IPS DF 6.9 (cell line): ENCODE measurements at regions not wholly inside any gene's neighbourhood (a gene's known extent, or its start where the extent isn't known, plus 50 kb on each side); places are given as distances from the start of the nearest gene placed in this dataset.

Source experiments
- DNase-seq: peaks from one replicate; pipeline ENCODE4 v3.0.0-alpha.2; 2013; ENCODE audit warnings: low read depth, low spot score
- H3K27ac ChIP-seq: one replicate; pipeline ENCODE4 v1.5.1; 2013; ENCODE audit warnings: low read length, control low read depth
- H3K27me3 ChIP-seq: 2 replicates; pipeline ENCODE4 v1.6.1; 2013; ENCODE audit warnings: mild to moderate bottlenecking, low read length; ENCODE audit not compliant: control insufficient read depth, insufficient read depth
- H3K36me3 ChIP-seq: 2 replicates; pipeline ENCODE4 v1.6.1; 2013; ENCODE audit warnings: low read length; ENCODE audit not compliant: control insufficient read depth, insufficient read depth
- H3K4me1 ChIP-seq: 2 replicates; pipeline ENCODE4 v1.6.1; 2013; ENCODE audit warnings: low read length; ENCODE audit not compliant: control insufficient read depth, insufficient read depth
- H3K4me3 ChIP-seq: 2 replicates; pipeline ENCODE4 v1.5.1; 2013; ENCODE audit warnings: mild to moderate bottlenecking, low read length
- H3K9me3 ChIP-seq: 2 replicates; pipeline ENCODE4 v1.6.1; 2013; ENCODE audit warnings: low read length, inconsistent platforms; ENCODE audit not compliant: control insufficient read depth, insufficient read depth
- WGBS: extraction: QIAGEN DNeasy Blood & Tissue Kit; methylation state at CpG from one replicate; pipeline ENCODE4 v1.1.7; 2013; ENCODE audit warnings: mixed read lengths, missing lambda C conversion rate; ENCODE audit not compliant: insufficient read length, insufficient coverage; 5-methylcytosine and 5-hydroxymethylcytosine counted together

- no peaks in the 10 kb centered on the region for H3K4me1 ChIP-seq
- no peaks in the 10 kb centered on the region for H3K9me3 ChIP-seq
- no CpG with 5 or more reads among the region's 2 CpGs for WGBS
These were observed 722.8 kb upstream of the RAB6C start for GRCh38 chr2:129256642-129257041.

GRCh38 chr2:129262934-129263333 is 716.5 kb upstream of the RAB6C start:
- Histone ChIP-seq H3K36me3 (no peaks in the 10 kb centered on the region), H3K27me3 (no peaks in the 10 kb centered on the region), H3K4me3 (no peak overlapping the region), H3K4me1 (no peaks in the 10 kb centered on the region), H3K27ac (no peak overlapping the region), H3K9me3 (no peaks in the 10 kb centered on the region)
- DNase-seq: no peak

More at GRCh38 chr2:129256642-129257041, 722.8 kb upstream of the RAB6C start:
- H3K36me3 ChIP-seq: no peaks in the 10 kb centered on the region
- no peak for DNase-seq
- no peaks in the 10 kb centered on the region for H3K27me3 ChIP-seq
- no peak overlapping the region for H3K27ac ChIP-seq
- no peak overlapping the region for H3K4me3 ChIP-seq

- H3K9me3 ChIP-seq: no peaks in the 10 kb centered on the region
These were observed 715.5 kb upstream of the RAB6C start for GRCh38 chr2:129263939-129264338.

DNA sequence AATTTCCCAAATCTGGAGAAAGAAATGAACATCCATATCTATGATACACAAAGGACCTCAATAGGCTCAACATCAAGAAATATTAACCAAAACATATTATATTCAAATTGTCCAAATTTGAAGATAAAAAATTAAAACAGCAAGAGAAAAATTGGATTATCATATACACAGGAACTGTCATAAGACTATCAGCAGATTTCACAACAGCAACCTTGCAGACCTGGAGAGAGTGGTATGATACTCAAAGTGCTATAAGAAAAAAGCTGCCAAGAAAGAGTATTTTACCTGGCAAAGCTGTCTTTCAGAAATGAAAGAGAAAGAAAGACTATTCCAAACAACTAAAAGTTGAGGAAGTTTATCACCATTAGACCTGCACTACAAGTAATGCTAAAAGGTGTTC is 711.9 kb upstream of the RAB6C start:
- H3K27me3 ChIP-seq: no peaks in the 10 kb centered on the region

More at GRCh38 chr2:129263939-129264338, 715.5 kb upstream of the RAB6C start:
- no peak overlapping the region for H3K4me3 ChIP-seq
- DNase-seq: no peak
- no peaks in the 10 kb centered on the region for H3K4me1 ChIP-seq
- H3K27ac ChIP-seq: no peak overlapping the region
- H3K36me3 ChIP-seq: no peaks in the 10 kb centered on the region
- no peaks in the 10 kb centered on the region for H3K27me3 ChIP-seq

DNA sequence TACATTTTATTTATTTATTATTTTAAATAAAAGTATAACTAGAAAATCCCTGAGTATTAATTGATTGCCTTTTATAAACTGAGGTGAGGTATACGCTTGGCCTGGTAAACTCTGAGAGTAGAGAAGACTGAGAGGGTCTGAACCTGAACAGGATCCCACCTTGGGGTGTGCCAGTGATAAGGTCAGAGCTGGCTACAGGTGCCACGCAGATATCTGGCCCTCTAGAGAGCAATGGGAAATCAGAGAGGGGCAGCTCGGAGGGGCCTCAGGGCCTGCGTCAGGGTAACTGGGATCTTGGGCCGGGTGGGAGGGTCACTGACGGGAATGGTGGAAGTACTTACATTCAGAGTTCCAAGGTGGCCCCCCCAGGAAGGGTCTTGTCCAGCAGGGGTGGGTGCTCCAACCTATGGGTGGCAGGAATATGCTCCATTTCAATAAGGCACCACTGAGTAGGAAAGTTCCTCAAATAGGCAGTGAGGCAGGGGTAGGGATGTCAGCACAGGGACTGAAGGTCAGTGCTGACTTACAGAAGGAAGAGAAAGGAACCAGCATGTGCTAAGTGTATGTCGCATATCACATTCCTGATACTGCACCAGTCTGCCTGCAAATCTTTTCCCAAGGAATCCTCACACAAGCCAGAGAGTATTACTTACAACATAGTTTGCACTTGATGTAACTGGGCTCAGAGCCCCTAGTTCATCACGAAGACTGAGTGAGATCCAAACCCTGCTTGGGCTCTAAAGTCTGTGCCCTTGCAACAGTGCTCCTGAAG is 706.0 kb upstream of the RAB6C start:
- H3K27ac ChIP-seq: no peak overlapping the region
- H3K36me3 ChIP-seq: no peaks in the 10 kb centered on the region
- WGBS: no CpG with 5 or more reads among the region's 8 CpGs

More for the DNA sequence above, 711.9 kb upstream of the RAB6C start:
- Histone ChIP-seq H3K27ac (no peak overlapping the region), H3K4me3 (no peak overlapping the region), H3K4me1 (no peaks in the 10 kb centered on the region), H3K9me3 (no peaks in the 10 kb centered on the region), H3K36me3 (no peaks in the 10 kb centered on the region)
- no peak for DNase-seq

GRCh38 chr2:129274038-129274415 is 705.4 kb upstream of the RAB6C start:
- DNase-seq: no peak
- Histone ChIP-seq H3K4me1 (no peaks in the 10 kb centered on the region), H3K36me3 (no peaks in the 10 kb centered on the region), H3K27me3 (no peaks in the 10 kb centered on the region), H3K27ac (no peak overlapping the region), H3K4me3 (no peak overlapping the region), H3K9me3 (no peaks in the 10 kb centered on the region)
- no CpG with 5 or more reads among the region's 2 CpGs for WGBS

More for the DNA sequence above, 706.0 kb upstream of the RAB6C start:
- no peak overlapping the region for H3K4me3 ChIP-seq
- no peaks in the 10 kb centered on the region for H3K9me3 ChIP-seq
- no peaks in the 10 kb centered on the region for H3K4me1 ChIP-seq
- no peak for DNase-seq
- no peaks in the 10 kb centered on the region for H3K27me3 ChIP-seq

DNA sequence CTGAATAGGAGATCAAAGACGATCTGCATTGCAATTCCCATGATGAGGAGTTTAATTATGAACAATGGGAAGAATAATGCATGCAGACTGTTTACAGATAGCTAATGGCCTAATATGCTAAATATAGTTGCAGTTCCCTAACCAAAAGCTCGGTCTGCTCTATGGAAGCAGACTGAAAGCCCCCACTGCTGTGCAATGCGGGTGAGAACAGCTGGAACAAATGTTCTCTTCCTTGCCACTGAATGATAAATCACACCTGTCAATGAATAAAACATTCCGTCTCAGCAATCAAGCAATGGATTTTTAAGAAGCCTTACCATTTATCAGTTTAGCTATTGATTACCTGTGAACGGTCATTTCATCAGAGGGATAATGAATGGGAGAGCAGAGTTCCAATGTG is 704.5 kb upstream of the RAB6C start:
- Histone ChIP-seq H3K9me3 (no peaks in the 10 kb centered on the region), H3K4me1 (no peaks in the 10 kb centered on the region), H3K36me3 (no peaks in the 10 kb centered on the region), H3K4me3 (no peak overlapping the region), H3K27me3 (no peaks in the 10 kb centered on the region), H3K27ac (no peak overlapping the region)
- no peak for DNase-seq
- WGBS: no CpG with 5 or more reads among the region's 5 CpGs

DNA sequence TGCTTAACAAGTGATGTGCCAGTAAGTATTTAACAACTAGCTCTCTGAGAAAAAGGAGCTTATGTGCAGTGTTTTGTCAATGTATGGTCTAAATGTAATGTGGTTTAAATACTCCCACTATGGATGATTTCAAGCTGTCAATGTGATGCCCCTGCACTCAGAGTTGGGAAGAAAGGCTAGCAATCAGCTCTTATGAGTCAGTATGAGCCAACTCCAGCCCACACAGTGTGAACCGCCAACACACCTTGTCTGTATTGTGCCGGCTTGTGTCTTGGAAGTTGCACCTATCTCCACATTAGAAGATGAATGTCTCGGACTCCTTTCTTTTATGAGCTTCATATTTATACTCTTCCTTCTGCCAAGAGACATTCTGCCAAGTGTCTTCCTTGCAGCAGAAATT is 703.8 kb upstream of the RAB6C start:
- Histone ChIP-seq H3K4me1 (no peaks in the 10 kb centered on the region), H3K27me3 (no peaks in the 10 kb centered on the region), H3K27ac (no peak overlapping the region), H3K4me3 (no peak overlapping the region), H3K9me3 (no peaks in the 10 kb centered on the region), H3K36me3 (no peaks in the 10 kb centered on the region)
- DNase-seq: no peak
- WGBS: no CpG with 5 or more reads among the region's 3 CpGs

DNA sequence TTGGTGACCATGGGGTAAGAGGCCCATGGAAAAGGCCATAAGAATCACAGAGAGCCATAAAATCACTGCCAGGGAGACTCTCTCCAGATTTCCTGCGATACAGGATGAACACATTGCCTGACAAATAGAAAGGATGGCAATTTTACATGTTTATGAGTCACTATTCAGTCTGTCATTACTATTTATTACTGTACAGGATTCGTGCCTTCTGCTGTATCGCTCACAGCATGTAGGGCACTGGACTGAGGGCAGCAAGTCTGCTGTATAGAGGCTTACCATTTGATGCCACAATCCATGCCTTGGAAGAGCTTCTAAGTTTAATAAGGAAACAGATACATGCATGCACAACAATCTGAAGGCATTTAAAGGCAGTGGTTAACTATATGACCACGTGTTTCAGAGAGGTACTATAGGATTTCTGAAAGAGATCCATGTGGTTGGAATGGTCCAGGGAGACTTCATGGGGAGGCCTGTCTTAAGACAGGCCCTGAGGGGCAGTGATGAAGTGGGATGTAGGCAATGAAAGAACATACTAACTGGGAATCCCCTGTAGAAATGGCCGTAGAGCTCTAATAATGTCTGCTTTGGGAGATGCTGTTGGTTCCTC is 702.4 kb upstream of the RAB6C start:
- H3K9me3 ChIP-seq: no peaks in the 10 kb centered on the region
- no peaks in the 10 kb centered on the region for H3K27me3 ChIP-seq
- H3K4me3 ChIP-seq: no peak overlapping the region
- H3K27ac ChIP-seq: no peak overlapping the region
- WGBS: no CpG with 5 or more reads among the region's 5 CpGs
- H3K36me3 ChIP-seq: no peaks in the 10 kb centered on the region
- DNase-seq: no peak
- H3K4me1 ChIP-seq: no peaks in the 10 kb centered on the region

DNA sequence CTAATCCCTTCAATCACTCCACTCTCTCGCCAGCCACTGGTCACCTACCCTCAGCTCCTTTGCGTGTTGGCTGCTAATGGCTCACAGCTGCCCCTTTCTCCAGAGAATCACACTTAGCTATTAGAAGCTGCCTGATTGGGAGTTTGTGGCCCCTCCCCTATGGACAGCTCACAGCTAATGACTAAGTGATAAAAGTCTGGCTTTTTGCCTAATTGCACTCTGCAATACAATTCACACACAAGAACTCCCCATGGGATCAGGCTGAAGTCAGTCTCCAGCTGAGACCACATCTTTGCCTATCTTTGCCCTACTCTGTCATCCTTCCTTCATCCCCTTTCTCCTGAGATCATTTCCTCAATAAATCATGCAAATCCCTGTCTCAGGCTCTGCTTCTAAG is 701.9 kb upstream of the RAB6C start:
- no peak for DNase-seq
- Histone ChIP-seq H3K4me1 (no peaks in the 10 kb centered on the region), H3K4me3 (no peak overlapping the region), H3K27ac (no peak overlapping the region), H3K36me3 (no peaks in the 10 kb centered on the region), H3K27me3 (no peaks in the 10 kb centered on the region), H3K9me3 (no peaks in the 10 kb centered on the region)
- no CpG with 5 or more reads among the region's 2 CpGs for WGBS
